Smooth muscle cell (in vitro differentiated cells): ENCODE measurements at regions not wholly inside any gene's neighbourhood (a gene's known extent, or its start where the extent isn't known, plus 50 kb on each side); places are given as distances from the start of the nearest gene placed in this dataset.

Experiments used
- DNase-seq: peaks from one replicate; lab custom pipeline; 2025; ENCODE audit not compliant: unreplicated experiment; lab: John Stamatoyannopoulos, UW
- H2AFZ ChIP-seq: fragments of 200-600 bp; sonication (generic); 2 replicates; pipeline ENCODE4 v1.6.0; 2016; ENCODE audit warnings: antibody characterized with exemption, low read depth, mild to moderate bottlenecking
- H3F3A ChIP-seq: fragments of 200-600 bp; sonication (generic); 2 replicates; pipeline ENCODE4 v1.6.0; 2017; ENCODE audit warnings: antibody characterized with exemption, low read depth
- H3K27ac ChIP-seq: fragments of 200-600 bp; sonication (generic); 2 replicates; pipeline ENCODE4 v1.5.1; 2016; ENCODE audit warnings: low read depth, mild to moderate bottlenecking
- H3K27me3 ChIP-seq: fragments of 200-600 bp; sonication (generic); 2 replicates; pipeline ENCODE4 v1.6.1; 2016; ENCODE audit warnings: low read depth, mild to moderate bottlenecking
- H3K36me3 ChIP-seq: fragments of 200-600 bp; sonication (generic); 2 replicates; pipeline ENCODE4 v1.5.1; 2016; ENCODE audit warnings: low read depth
- H3K4me1 ChIP-seq: fragments of 200-600 bp; sonication (generic); 2 replicates; pipeline ENCODE4 v1.5.1; 2016; ENCODE audit warnings: low read depth
- H3K4me2 ChIP-seq: fragments of 200-600 bp; sonication (generic); 2 replicates; pipeline ENCODE4 v1.6.0; 2016; ENCODE audit warnings: mild to moderate bottlenecking
- H3K4me3 ChIP-seq: fragments of 200-600 bp; sonication (generic); 2 replicates; pipeline ENCODE4 v1.5.1; 2016; ENCODE audit warnings: mild to moderate bottlenecking
- H3K79me2 ChIP-seq: fragments of 200-600 bp; sonication (generic); 2 replicates; pipeline ENCODE4 v1.6.0; 2016; ENCODE audit warnings: low read depth, mild to moderate bottlenecking
- H3K9ac ChIP-seq: fragments of 200-600 bp; sonication (generic); 2 replicates; pipeline ENCODE4 v1.6.0; 2016; ENCODE audit warnings: low read depth
- H3K9me3 ChIP-seq: fragments of 200-600 bp; sonication (generic); replicated peaks from 2 replicates; pipeline ENCODE4 v1.5.1; 2016; ENCODE audit warnings: low read depth
- H4K20me1 ChIP-seq: fragments of 200-600 bp; sonication (generic); 2 replicates; pipeline ENCODE4 v1.6.0; 2016; ENCODE audit warnings: low read depth
- CTCF ChIP-seq: fragments of 200-600 bp; sonication (generic); IDR thresholded peaks from 2 replicates; pipeline ENCODE4 v1.5.1; 2017; ENCODE audit warnings: borderline replicate concordance, mild to moderate bottlenecking, antibody characterized with exemption; ENCODE audit not compliant: insufficient read depth, poor library complexity, severe bottlenecking
- WGBS: methylation state at CpG from one replicate; pipeline ENCODE4 v1.1.7; 2016; ENCODE audit warnings: low lambda C conversion rate; 5-methylcytosine and 5-hydroxymethylcytosine counted together

GRCh38 chr2:144673456-144673855 is 153.5 kb upstream of the ZEB2 start:
- H3K27me3 ChIP-seq = no peaks in the 10 kb centered on the region
- 77% methylated on average over 3 of the region's 3 CpGs for WGBS
- H2AFZ ChIP-seq = no peak overlapping the region
- H3K36me3 ChIP-seq = no peaks in the 10 kb centered on the region
- no peak overlapping the region for H3K4me2 ChIP-seq
- no peaks in the 10 kb centered on the region for H3K79me2 ChIP-seq
- no peak overlapping the region for H3K4me3 ChIP-seq
- DNase-seq = no peak
- H3K4me1 ChIP-seq = no peaks in the 10 kb centered on the region
- no peaks in the 10 kb centered on the region for H3F3A ChIP-seq
- no peak overlapping the region for H3K27ac ChIP-seq
- H3K9me3 ChIP-seq = no peaks in the 10 kb centered on the region
- TF ChIP-seq CTCF = no peak
- no peak overlapping the region for H3K9ac ChIP-seq
- no peaks in the 10 kb centered on the region for H4K20me1 ChIP-seq

- H2AFZ ChIP-seq = no peak overlapping the region
Measured at GRCh38 chr2:144671695-144672455, 152.0 kb upstream of the ZEB2 start.

DNA sequence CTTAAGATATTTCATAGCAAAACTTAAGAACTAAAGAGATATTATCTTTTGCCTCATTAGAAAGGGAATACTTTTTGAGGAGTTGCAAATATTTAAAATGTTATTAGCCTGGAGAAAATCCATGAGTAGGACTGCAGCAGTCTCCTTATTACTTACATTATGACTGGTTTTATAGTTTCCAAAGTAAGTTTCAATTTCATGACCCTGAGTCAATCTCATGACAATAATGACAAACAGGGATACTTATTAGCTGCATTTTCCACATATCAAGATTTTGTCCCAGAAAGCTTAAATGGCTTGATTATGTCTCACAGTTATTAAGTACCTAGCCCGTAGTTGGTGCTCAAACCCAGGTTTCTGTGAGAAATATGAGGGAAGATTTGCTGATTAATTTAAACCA is 150.8 kb upstream of the ZEB2 start:
- Histone ChIP-seq H3K4me2 (no peak overlapping the region), H3K27me3 (no peaks in the 10 kb centered on the region), H3K27ac (no peak overlapping the region), H2AFZ (no peak overlapping the region), H3K4me1 (no peaks in the 10 kb centered on the region), H3K36me3 (no peaks in the 10 kb centered on the region), H4K20me1 (no peaks in the 10 kb centered on the region), H3K9ac (no peak overlapping the region), H3K4me3 (no peak overlapping the region), H3F3A (no peaks in the 10 kb centered on the region), H3K9me3 (no peaks in the 10 kb centered on the region), H3K79me2 (no peaks in the 10 kb centered on the region)
- no peak for DNase-seq
- no peak for TF ChIP-seq CTCF
- 100% methylated on average over 1 of the region's 1 CpG for whole genome bisulfite sequencing

More at GRCh38 chr2:144671695-144672455, 152.0 kb upstream of the ZEB2 start:
- no peak for DNase-seq
- Histone ChIP-seq H3K27ac (no peak overlapping the region), H3K4me1 (no peaks in the 10 kb centered on the region), H3K27me3 (no peaks in the 10 kb centered on the region), H4K20me1 (no peaks in the 10 kb centered on the region), H3K79me2 (no peaks in the 10 kb centered on the region), H3K36me3 (no peaks in the 10 kb centered on the region), H3F3A (no peaks in the 10 kb centered on the region), H3K4me3 (no peak overlapping the region), H3K9me3 (no peaks in the 10 kb centered on the region), H3K4me2 (no peak overlapping the region), H3K9ac (no peak overlapping the region)
- TF ChIP-seq CTCF = no peak
- WGBS = 88% methylated on average over 4 of the region's 4 CpGs

DNA sequence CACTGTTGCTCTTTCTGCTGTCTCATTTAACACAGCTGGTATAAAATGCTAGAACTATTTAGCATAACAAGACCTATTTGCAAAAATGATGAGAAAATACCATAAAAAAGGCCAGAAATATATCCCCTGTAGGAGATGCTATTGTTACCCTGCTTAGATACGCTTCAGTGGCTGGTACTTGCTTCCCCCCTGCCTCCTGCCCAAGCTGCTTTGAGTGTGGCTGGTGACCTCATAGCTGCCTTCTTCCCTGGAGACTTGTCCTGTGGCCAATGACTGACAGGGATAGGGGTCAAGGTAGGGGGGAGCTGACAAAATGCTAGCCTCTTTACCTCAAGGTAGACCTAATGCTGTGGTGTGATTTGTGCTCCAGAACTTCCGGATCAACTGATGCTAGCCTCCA is 150.2 kb upstream of the ZEB2 start:
- Histone ChIP-seq H4K20me1 (no peaks in the 10 kb centered on the region), H3F3A (no peaks in the 10 kb centered on the region), H3K27ac (no peak overlapping the region), H3K4me1 (no peaks in the 10 kb centered on the region), H3K9ac (no peak overlapping the region), H3K9me3 (no peaks in the 10 kb centered on the region), H3K4me2 (no peak overlapping the region), H3K79me2 (peaks cover under 1% of the 10 kb centered on the region), H3K4me3 (no peak overlapping the region), H3K36me3 (no peaks in the 10 kb centered on the region), H3K27me3 (no peaks in the 10 kb centered on the region), H2AFZ (no peak overlapping the region)
- TF ChIP-seq CTCF = no peak
- 98% methylated on average over 2 of the region's 2 CpGs for WGBS
- no peak for DNase-seq
